H1 (cell line): ENCODE measurements at regions not wholly inside any gene's neighbourhood (a gene's known extent, or its start where the extent isn't known, plus 50 kb on each side); places are given as distances from the start of the nearest gene placed in this dataset.

ENCODE experiments used
- CTCF ChIP-seq, 3 experiments: IDR thresholded peaks; 1 replicate in 2 of 3; 2 replicates in 1 of 3; pipeline versions ENCODE4 v1.5.1 to v1.6.1; 2011; ENCODE audit warnings: low read length in 3 of 3, mild to moderate bottlenecking in 3 of 3, inconsistent platforms in 2 of 3, low read depth in 1 of 3, moderate library complexity in 1 of 3; ENCODE audit not compliant: insufficient read depth in 1 of 3; ENCODE audit errors: control extremely low read depth in 1 of 3
- RBBP5 ChIP-seq: IDR thresholded peaks from 2 replicates; pipeline ENCODE4 v1.7.1; 2012; ENCODE audit warnings: low read depth, mild to moderate bottlenecking, inconsistent platforms, low read length, moderate library complexity, borderline replicate concordance
- SP1 ChIP-seq: IDR thresholded peaks from 2 replicates; pipeline ENCODE4 v1.6.1; 2011; ENCODE audit warnings: low read depth, low read length
- SUZ12 ChIP-seq: fragments of 200-600 bp; sonication (generic); IDR thresholded peaks from 2 replicates; pipeline ENCODE4 v1.6.1; 2012; ENCODE audit warnings: mild to moderate bottlenecking, inconsistent platforms, low read length, moderate library complexity, mixed read lengths

DNA sequence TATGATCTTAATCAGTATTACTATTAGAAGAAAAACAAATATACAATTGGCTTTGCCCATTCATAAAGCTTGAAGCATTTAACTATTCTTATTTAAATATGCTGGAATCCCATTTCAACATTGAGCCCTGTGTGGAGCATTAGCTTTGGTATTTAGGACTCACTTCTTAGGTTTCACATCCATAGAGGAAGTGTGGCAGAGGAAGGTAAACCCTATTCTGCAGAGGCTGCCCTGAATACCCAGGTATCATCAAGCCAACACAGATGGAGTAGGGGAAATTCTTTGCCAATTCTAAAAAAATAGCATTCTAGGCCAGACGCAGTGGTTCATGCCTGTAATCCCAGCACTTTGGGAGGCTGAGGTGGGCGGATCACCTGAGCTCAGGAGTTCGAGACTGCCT, 361.5 kb downstream of the FIGN start:
- TF ChIP-seq CTCF (IDR thresholded peaks at IDR 0.05; ENCODE audit: control extremely low read depth in 1 of 3, insufficient read depth in 1 of 3, low read depth in 1 of 3, low read length in 3 of 3) (no peak), SUZ12 (no peak), RBBP5 (no peak), SP1 (no peak)
